ENCODE measurements at regions not wholly inside any gene's neighbourhood (a gene's known extent, or its start where the extent isn't known, plus 50 kb on each side); places are given as distances from the start of the nearest gene placed in this dataset.
A peak's percentile ranks its signal among the peaks of the same experiment; 100 is the strongest.
"Not testable (repeated sequence)": the region's sequence is repeated elsewhere in the genome, so short reads cannot be mapped to it uniquely, and the experiment has no call there.

DNA sequence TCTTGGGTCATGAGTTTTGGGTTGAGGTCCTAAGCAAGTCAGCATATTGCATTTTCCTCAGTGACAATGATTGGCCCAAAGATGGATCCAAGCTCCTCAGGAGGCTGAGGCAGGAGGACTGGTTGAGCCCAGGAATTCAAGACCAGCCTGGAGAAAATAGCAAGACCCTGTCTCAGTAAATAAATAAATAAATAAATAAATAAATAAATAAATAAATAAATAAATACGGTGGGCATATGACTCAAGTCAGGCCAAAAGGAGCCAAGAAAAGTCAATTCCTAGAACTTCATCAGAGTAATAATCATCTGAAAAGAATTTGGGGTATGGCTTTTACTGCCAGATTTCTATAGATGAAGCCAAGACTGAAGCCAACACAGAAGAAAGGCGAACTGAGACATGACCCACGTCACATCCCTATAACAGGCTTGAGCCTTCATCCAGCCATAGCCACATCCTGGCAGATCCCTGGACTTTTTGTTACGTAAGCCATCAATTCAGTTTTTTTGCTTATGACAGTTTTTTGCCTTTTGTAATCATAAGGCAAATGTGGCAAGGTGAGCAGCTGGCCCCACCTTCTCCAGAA lies 88.5 kb upstream of the NFASC start:
- DNase-seq, result no peak

DNA sequence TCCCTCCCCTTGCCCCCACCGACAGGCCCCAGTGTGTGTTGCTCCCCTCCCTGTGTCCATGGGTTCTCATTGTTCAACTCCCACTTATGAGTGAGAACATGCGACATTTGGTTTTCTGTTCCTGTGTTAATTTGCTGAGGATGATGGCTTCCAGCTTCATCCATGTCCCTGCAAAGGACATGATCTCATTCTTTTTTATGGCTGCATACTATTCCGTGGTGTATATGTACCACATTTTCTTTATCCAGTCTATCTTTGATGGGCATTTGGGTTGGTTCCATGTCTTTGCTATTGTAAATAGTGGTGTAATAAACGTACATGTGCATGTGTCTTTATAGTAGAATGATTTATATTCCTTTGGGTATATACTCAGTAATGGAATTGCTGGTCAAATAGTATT lies 85.6 kb upstream of the NFASC start:
- DNase-seq, result not testable (repeated sequence)

DNA sequence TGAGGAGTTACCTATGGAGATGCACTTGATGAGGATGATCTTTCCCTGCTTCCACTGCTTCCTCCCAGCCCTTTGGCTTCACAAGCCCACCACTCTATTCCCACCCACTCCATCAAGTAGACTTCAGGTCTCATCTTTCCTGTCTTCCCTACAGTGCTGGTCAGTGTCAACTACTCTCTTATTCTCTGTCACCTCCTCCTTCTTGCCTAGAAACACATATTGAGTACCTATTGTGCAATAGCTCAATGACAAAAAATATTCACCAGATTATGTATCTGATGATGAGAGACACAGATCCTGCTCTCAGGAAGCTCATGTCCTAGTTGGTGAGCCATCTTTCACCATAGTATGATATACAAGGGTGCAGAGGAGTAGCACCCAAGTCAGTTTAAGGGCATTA lies 82.2 kb upstream of the NFASC start:
- DNase-seq, result no peak

DNA sequence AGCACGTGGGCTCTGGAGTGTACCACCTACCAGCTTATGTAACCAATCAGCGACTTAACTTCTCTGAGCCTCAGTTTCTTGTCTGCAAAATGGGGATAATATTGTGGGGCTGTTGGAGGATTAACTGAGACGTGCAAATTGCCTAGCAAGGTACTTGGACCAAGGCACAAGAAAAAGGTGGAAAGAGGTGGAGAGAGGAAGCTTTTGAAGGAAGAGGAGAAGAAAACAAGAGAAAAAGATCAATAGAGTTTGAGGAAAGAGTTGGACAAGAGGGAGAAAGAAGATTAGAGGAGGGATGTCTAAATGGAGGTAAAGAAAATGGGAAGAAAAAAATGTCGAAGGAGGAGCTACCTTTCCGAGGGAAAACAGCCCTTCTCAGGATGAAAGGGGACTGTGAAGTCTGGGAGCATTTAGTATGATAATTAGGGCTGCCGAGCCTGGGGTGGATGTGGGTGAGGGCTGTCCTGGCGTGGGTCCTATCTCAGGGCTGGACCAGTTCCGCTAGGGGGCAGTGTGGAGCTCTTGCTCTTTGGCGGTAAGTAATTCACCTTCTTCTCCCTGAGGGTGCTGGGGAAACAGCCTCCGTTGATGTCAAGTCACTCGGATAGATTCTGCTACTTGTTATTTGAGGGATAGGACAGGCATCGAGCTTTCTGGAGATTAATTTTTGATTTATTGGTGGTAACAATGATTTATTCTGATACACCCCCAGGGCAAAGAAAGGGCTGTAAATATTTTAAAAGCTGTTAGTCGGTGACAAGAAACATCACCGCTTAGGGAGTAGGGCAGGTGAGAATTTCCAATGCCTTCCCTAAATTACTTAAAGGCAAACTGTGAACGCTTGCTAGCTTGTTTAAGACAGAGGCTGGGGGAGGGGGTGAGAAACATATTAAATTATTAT lies 79.0 kb upstream of the NFASC start:
- DNase-seq, result peak; percentile 36

DNA sequence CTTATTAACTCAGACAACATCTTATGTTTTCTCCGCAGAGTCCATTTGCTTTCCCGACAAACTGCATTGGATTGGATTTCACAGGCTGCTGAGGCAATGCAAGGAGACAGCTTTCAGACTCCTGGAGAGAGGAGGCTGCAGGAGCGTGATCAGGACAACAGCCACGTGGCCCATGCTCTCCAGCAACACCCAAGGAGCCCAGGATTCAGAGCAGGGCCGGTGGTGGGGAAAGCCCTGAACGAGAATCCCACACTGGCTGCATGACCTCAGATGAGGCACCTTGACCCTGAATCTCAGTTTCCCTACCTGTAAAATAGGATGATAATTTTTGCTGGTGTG lies 78.3 kb upstream of the NFASC start:
- no peak for DNase-seq

DNA sequence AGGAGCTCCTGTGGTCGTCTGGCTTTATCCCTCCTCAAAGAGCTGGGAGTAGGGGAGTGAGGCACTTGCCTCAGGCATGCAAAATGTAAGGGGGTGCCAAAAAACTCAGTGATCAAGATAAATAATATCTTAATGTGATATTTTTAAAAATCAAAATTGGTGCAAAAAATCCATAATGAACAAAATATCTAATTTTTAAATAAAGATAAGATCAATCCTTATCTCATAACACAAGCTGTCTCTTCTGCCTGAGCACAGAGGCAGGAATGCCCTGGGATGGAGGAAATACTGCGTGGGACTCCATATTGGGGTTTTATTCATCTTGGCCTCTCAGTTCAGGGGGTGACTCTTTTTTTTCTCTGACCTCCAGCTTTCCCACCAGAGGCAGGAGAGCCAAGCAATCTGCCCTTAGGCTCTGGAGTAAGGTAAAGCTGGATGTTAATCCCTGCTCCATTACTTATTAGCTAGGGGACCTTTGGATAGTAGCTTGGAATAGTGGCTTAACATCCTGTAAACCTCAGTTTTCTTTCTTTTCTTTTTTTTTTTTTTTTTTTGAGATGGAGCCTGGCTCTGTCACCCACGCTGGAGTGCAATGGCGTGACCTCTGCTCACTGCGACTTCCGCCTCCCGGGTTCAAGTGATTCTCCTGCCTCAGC lies 77.3 kb upstream of the NFASC start:
- DNase-seq, result no peak

DNA sequence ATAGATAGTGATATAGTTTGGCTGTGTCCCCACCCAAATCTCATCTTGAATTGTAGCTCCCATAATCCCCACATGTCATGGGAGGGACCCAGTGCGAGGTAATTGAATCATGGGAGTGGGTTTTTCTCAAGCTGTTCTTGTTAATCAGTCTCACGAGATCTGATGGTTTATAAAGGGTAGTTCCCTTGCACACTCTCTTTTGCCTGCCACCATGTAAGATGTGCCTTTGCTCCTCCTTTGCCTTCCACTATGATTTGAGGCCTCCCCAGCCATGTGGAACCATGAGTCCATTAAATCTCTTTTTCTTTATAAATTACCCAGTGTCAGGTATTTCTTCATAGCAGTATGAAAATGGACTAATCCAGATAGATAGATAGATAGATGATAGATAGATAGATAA lies 73.8 kb upstream of the NFASC start:
- not testable (repeated sequence) for DNase-seq

DNA sequence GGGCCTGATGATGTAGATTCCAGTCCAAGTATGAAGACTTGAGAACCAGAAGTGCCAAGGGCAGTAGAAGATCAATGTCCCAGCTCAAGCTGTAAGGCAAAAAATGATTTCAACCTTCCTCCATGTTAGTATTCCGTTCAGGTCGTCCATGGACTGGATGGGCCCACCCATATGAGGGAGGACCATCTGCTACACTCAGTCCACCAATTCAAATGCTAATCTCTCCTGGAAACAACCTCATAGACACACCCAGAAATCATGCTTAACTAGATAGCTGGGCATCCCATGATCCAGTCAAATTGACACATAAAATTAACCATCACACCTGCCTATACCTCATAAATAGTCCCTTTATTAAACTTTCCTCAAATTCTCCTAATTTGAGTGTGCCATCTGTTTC lies 73.3 kb upstream of the NFASC start:
- no peak for DNase-seq

DNA sequence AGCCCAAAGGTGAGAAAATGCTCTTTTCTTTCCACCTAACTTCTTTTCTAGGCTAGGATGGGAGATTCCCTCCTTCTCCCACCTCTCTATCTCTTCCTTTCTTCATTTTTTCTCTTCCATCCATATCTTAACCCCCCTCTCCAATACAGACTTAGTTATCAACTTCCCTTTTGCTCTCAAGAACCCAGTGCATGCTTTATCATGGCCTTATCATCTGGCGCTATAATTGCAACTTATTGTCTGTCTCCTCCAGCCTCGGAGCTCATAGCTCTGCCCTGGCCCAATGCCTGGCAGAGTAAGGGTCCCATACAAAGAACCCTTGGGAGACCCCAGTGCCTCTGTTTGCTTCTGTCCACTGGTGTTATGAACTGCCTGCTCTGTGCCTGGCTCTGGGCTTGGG lies 71.0 kb upstream of the NFASC start:
- no peak for DNase-seq

DNA sequence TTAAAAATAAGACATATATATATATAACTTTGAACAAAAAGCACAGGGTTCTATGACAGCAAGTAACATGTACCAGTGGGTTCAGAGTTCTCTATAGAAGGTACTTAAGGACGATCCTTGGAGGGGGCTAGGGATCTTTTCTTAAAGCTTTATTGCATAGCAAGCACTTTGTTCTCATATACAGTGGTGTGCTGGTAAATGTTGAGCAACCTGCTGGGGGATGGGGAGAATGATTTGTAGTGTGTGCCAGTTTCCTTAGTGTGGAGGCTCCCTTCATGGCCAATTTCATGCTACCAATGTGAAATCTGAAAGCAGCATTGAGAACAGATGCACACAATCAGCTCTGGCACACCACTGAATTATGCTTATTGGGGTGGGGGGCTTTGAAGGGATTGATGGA lies 69.5 kb upstream of the NFASC start:
- no peak for DNase-seq

DNA sequence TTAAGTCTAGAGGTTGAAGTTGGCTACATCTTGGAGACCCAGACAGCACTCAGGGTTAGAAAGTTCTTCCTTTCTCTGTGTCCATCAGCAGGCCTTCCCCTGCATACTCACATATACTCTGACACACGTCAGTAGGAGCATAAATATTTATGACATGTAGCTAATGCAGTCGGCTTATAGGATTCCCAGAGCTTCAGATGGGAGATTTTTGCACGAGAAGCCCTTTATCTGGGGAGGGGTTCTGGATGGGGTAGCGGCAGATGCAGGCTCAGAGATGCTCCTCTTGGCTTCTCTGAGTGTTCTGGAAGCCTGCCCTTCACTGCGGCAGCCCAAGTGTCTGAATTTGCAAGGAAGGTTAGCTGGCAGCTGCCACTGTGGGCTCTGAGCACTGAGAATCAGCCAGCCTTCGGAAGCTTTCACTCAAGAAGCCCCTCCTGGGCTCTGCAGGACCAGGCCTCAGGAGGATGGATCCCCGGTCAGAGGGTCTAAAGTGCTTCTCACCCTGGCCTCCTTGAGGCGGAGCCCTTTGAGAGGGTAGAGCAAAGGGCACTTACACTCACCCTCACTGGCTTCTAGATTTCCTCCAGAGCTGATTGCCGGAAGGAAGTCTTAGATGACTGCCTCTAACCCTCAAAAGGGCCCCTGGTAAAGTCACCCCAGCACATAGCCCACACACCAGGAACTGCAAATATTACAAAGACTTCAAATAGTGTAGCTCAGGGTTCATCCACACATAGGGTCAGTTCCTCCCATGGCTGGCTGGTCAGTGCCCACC lies 68.1 kb upstream of the NFASC start:
- no peak for DNase-seq

DNA sequence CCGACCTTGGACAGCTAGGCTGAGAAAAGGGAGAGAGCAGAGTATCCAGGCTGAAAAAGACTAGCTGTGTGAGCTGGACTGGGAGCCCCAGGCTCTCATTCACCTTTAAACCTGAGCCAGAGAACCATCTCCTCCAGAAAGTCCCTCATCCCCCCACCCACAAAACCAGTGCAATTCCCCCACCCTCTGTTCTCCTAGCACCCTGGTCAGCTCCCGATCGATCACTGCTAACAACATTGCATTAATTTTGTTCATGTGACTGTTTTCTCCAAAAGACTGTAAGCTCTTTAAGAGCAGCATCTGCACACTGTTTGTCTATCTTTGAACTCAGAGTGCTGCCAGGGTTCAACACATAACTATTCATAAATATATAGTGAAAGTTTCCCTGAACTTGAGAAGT lies 67.1 kb upstream of the NFASC start:
- DNase-seq, result no peak

DNA sequence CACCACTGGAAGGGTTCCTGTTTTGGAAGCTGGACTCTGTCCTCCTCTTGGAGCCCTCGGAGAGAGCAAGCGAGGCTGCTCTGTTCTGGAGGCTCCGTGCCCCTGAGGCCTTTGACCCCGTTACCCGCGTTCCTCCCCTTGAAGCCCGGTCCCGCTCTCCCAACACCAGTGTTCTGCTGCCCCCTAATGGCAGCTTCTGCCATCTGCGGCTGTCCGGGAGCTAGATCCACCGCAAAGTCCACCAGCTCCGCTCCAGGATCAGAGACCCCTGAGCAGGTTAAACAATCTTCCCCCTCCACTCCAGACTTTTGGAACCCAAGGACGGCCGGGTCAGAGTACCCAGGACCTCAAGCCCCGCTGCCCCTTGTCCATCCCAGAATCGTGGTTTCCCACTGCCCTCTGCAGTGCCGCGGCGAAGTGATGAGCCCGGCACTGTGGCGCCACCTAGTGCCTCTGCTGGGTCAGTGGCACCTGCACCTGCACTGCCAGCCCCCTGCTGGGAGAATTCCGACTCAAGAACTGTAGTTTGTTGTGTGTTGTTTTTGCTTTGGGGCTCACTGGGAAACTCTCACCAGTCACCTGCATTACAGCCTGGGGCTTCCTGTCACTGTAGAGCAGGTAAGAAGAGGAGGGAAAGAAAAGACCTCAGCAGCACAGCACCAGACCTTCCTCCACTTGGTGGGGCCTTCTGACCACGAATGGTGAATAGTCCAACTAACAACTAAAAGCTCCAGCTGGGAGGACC lies 63.5 kb upstream of the NFASC start:
- peak; percentile 79 for DNase-seq

DNA sequence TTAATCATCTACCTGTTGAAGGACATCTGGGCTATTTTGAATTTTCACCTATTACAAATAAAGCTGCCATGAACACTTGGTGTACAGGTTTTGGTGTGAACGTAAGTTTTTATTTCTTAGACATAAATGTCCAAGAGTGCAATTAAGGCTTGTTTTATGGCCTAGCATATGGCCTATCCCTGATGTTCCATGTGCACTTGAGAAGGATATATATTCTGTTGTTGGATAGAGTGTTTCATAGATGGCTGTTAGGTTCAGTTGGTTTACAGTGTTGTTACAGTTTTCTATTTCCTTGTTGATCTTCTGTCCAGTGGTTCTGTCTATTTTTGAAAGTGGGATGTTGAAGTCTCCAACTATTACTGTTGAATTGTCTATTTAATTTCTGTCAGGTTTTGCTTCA lies 61.2 kb upstream of the NFASC start:
- DNase-seq, result no peak

DNA sequence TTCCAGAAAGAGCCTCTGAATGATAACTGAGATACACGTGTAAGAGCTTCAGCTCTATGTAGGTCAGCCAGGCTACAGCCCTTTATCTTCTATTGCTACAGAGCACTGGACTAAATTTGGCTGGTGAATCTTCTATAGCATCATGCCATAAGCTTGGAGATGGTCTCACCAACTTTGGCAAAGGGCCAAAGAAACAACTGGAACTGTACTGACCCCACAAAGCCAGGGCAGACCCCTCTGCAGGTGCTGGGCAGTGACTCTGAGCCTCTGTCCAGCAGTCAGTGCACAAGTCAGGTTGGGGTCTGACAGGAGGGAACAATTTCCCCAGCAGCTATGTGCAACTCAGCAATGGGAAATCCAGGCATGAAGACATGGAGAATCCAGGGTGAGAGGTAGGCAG lies 57.8 kb upstream of the NFASC start:
- no peak for DNase-seq

DNA sequence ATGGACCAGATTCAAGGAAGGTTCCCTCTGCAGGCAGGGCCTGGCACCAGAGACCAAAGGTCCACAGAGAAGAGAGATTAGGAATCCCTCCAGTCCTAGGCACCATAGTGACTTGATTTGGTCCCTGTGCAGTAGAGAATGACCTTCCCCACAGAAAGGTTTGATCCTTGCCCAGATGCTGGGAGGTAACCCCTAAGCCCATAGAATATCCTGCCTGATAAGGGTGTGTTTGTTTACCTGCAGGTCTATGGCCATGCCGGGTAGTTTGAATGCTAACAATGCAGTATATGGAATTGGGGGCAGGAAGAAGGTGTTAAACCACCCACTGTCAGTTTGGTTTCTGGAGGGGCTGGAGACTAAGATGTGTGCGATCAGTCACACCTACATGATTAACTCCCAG lies 57.1 kb upstream of the NFASC start:
- no peak for DNase-seq

DNA sequence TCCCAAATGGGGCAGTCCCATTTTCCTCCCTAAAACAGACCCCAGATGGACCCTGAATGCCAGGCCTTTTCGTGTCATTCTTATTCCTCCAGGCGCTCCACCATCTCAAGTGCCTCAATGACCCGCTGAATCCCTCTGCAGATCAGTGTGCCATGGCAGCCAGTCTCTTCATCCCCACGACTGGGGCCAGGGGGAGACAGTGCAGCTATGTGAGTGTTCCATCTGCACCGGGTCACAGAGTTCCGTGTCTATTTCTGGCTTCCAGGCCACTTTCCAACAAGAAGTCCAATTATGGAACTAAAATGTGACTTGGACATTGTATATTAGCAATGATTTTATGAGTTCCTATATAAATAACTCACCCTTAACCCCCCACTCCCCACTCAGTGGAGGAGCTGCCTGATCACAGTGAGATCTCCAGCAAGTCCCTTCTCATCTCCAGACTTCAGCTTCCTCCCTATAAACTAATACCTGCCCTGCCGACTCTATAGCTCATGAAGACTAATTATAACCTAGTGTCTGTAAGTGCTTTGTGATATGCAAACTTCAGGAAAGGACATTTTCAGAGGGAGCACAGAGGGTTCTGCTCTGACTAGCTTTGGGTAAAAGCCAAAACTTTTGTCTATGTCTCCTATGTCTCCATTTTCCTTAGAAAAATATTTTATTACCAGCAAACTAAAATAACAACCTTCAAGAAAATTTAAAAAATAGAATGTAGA lies 56.3 kb upstream of the NFASC start:
- no peak for DNase-seq

DNA sequence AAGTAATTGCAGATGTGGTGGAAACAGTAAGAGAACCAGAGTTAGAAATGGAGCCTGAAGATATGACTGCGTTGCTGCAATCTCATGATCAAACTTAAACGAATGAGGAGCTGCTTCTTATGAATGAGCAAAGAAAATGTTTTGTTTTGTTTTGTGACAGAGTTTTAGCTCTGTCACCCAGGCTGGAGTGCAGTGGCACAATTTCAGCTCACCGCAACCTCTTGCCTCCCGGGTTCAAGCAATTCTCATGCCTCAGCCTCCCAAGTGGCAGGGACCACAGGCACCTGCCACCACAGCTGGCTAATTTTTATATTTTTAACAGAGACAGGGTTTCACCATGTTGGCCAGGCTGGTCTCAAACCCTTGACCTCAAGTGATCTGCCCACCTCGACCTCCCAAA lies 53.3 kb upstream of the NFASC start:
- DNase-seq, result no peak

DNA sequence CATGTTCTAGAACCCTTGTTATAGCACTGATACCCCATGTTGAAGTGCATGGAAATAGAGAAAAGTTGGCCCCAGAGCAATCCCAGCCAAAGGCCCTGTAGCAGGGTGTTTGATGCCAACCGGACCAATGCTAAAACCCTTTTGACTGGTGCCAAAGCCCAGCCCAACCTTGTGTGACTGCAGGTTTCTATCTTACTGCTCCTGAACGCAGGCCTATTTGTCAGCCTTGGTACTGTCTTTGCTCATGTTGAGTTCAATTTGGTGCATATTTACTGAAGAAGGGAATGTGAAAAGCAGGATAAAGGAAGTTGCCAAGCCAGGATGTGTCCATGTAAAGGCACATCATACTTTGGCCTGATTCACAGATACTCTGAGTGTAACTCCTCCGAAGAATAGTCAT lies 51.7 kb upstream of the NFASC start:
- DNase-seq, result no peak

DNA sequence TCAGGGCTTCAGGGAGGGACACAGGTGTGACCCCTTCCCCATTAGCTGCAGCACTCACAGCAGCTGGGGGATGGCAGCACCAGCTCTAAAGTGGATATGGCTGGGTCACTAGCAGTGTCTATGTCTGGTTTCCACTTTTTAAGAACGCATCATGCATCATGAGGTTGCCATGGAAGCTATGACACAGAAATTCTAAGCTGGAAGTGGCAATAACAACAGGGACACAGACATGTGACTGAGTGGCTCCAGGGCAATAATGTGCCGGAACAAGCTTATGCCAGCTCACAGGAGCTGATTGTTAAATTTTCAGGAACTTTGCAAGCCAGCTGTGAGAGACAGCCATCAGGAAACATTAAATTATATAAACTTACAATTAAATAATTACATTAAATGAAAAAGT lies 51.2 kb upstream of the NFASC start:
- no peak for DNase-seq
